Inflammatory macrophage treated with lipopolysaccharide for 4 hours (primary cell): ENCODE measurements at regions not wholly inside any gene's neighbourhood (a gene's known extent, or its start where the extent isn't known, plus 50 kb on each side); places are given as distances from the start of the nearest gene placed in this dataset.
A peak's percentile ranks its signal among the peaks of the same experiment; 100 is the strongest.

Experiments
- DNase-seq: peaks from one replicate; pipeline ENCODE4 v3.0.0-alpha.2; 2020

DNA sequence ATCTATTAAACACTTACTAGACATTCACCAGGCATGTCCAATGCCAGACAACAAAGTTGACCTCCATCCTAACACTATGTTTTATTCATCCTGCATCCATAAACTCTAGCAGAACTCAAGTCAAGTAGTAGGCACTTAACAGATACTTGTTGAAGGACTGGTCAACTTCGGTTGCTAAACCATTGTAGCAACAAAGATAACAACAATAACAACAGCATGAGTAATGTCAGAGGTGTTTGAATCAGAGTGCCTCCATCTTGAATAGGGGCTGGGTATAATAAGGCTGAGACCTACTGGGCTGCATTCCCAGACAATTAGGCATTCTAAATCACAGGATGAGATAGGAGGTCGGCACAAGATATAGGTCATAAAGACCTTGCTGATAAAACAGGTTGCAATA, 180.5 kb upstream of the ZNF462 start:
- no peak for DNase-seq

DNA sequence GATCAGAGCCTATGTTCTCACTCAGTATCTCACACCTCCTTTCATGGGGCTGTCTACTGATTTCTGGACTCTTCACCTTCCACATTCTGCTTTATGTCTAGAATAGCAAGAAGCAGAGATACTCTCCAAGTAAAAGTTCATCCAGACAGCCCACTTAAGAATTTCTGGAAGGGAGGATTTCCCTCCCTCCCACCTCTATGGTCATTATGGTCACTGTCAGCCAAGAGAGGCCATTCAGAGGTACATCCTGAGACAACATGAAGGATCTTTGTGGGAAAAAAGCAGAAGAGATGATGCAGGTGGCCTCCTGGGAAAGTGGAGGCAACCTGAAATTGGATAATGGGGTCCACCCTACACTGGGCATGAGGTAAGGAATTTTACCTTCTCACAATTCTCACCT, 179.5 kb upstream of the ZNF462 start:
- no peak for DNase-seq

DNA sequence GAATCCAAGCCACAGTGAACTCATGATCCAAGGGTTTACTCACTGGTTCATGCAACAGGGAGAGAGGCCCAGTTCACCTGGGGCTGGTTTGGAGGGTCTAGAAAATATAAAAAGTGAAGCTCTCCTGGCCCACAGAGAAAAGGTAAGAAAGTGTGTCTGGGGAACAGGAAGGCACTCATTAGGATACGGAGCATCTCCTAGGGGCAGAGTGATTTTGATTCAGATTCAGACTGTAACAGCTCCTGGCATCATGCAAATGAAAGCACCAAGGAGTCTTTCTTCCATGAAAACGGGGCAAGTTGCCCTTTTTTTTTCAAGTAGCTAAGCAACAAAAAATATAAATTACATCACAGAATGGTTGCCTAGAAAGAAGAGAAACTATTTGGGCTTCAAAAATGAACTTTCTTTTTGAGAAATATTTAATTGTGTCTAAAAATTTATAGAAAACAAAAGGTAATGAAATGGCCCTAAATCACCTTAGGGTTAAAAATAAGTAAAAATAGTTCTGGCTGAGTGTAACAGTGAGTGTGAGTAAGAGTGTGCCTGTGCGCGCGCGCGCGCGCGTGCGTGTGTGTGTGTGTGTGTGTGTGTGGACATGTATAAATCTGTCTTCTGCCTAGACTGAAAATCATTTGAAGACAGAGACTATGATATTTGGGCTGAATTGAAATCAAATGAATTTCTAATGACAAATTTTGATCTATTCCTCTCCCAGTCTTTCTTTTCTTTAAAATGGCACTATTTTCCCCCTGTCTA, 177.8 kb upstream of the ZNF462 start:
- DNase-seq, result no peak

DNA sequence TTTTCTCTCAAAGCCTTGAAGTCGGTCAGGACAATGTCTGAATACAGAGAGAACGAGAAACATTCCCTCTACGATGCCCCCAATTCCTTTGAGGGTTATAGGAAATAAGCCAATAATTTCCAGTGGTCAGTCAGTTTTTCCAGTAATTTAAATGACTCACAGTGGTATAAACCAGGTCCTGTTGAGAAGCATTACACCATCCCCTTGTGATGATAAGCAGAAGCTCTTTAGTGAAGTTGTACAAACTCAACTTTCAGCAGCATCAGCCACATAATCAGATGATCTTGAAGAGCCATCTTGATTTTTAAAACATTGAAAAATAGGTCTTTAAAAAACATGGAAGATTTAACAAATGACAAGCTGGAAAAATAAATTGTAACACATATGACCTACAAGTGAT, 173.9 kb upstream of the ZNF462 start:
- no peak for DNase-seq

DNA sequence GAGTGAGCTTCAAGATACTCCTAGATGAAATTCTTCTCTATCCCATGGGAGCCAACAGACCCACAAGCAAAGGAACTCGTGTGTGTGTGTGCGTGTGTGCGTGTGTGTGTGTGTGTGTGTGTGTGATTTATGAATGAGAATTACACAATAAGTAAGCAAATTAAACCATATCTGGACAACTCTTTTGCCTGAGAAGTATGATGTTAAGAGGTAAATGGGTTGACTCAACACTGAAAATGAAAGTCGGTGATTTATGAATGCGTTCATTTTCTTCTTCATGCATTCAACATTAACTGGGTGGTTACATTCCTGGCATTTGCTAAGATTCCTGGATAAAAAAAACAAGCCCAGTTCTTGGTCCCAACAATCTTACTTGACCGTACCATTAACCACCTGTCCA, 171.3 kb upstream of the ZNF462 start:
- DNase-seq, result no peak

DNA sequence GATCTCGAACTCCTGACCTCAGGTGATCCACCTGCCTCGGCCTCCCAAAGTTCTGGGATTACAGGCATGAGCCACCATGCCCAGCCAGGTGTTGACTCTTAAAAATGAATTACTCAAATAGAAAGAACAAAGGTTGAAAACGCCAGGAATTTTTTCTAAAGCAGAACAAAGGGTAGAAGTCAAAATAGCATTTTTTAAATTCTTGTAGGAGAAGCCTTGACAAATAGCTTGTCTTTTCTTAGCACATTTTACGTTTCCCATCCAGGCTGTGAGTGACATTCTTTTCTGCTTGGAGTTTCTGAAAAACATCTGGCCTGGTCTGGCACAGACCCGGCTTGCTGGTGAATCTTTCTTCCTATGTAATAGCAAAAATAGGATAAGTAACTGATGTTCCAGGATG, 169.4 kb upstream of the ZNF462 start:
- DNase-seq, result no peak

DNA sequence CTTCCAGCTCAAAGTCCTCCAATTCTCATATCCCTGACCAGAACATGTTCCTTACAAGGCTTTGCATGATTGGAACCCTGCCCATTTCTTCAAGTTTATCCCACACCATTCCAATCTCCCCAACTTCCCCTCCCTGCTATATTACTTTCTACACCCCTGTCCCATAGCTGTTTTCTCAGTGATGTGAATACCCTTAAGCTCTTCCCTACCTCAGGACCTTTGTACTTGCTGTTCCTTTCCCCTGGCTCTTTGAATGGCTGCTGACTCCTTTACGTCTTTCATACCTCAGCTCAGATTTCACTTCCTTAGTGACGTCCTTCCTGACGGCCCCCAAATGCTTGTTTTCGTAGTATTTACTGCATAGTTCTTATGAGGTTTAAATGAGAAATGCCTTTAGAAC, 166.2 kb upstream of the ZNF462 start:
- no peak for DNase-seq

DNA sequence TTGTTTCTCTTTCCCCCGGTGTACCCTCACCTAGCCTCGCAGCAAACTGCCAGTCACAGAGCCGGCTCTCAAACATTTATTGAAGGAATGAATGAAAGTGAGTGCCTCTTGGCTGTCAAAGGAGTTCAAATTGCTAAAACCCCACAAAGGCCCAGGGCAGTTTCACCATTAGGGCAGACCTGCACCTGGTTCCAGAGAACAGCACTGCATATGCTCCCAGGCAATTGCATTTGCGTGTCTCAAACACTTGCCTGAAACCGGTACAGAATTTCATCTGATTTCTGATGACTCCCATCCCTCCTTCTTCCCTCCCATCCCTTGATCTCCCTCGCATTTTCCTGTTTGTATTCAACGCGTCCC, 165.6 kb upstream of the ZNF462 start:
- no peak for DNase-seq

DNA sequence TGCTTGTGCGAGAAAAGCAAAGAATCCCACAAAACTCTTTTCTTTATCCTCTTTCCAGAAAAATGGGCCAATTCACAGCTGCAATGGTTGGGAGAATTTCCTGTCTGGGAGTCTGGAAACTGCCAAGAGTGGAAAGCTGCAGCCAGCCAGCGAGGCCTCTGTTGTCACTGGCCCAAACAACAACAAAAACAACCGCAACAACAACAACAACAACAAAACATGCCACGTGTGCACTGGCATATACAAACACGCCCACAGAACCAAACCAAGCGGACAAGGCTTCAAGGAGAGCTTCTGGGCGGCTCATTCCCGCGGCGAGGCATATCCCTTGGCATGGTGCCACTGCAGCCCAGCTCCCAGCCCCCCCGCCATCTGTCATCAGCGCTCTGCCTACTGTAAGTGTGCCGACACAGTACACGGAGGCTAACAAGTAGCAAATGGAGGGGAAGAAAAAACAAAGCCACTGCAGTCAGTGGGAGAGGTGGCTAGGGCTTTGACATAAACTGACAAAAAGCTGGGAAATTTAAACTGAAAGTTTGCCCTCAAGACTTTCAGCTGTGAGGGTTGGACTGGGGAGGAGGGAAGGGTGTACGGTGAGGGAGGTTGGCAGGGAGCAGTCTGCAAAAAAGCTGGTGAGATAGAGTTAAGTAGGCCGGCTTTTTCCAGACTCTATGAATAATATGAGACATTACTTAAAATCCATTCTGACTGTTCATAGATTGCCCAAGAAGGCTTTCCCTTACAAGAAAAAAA, 165.0 kb upstream of the ZNF462 start:
- DNase-seq, result peak; percentile 17

DNA sequence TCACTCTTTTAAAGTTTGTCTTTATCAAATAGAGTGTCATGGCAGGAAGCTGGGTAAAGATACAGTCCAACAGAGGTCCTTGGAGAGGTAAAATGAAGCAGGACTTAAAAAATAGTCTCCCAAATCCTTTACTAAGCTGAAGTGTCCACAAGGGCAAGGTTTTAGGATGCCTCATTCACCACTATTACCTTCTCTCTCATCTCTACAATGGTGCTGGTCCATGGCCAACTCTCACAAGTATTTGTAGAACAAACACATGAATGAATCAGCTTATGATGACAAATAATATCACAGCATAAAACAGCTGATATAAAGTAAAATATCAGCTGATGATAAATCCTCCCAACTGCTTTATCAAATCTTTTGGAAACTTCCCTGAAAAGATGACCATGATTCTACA, 162.3 kb upstream of the ZNF462 start:
- DNase-seq, result no peak

DNA sequence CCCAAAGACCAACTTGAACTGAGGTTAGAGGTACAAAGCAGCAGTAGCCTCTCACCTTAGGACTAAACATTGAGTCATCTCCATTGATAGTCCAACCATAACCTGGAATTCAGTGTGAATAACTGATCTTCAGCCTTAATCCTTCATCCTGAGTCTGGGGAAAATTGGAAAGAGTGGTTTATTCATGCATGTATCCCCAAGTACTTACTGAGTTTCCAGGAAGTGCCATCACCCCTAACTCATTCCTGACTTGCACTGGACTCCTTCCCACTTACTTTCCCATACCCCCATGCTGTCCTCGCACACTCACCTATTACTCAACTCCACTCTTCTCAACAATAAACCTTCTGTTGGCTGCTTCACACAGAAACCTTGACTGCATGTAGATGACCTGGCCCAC, 161.4 kb upstream of the ZNF462 start:
- no peak for DNase-seq

DNA sequence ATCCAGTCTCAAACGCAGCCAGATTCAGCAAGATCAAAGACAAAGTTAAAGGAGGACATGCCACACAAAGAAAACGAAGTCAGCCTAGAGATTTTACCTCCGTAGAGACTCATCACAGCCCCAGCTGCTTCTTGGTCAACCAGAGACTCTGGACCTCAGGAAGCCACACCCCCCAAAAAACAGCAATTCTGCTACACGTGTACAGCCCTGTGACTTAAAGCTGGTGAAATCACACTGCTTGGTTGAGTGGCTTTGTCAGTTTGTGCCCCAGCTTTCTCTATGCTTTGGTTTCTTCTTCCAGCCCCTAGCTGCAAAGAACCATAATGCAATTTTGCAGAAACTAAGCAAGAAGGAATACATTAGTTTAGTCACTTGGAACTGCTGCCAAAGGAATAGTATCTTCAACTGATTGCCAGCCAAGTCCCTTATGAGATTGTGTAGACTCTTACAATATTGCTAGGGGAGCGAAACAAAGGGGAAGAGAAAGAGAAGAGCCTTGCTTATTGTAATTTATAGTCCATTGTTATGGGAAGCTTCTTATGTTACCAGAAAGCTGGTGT, 158.8 kb upstream of the ZNF462 start:
- no peak for DNase-seq

DNA sequence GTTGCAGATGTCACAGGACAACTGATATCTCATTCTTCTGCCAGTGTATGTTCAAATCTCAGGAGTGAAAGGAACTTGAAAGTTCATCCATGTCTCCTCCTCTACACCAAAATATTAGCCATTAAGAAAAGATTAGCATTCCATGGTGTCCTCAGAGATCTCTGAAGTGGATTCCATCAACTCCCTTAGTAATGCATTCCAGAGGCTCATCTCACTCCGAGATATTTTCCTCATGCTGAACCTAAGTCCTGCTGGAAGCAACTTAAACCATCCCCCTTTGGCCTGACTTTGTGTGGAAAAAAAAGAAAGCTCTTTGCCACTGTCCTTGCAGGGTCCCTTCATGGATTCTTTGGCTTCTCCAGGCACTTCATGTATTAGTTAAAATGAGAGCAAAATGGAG, 155.7 kb upstream of the ZNF462 start:
- no peak for DNase-seq

DNA sequence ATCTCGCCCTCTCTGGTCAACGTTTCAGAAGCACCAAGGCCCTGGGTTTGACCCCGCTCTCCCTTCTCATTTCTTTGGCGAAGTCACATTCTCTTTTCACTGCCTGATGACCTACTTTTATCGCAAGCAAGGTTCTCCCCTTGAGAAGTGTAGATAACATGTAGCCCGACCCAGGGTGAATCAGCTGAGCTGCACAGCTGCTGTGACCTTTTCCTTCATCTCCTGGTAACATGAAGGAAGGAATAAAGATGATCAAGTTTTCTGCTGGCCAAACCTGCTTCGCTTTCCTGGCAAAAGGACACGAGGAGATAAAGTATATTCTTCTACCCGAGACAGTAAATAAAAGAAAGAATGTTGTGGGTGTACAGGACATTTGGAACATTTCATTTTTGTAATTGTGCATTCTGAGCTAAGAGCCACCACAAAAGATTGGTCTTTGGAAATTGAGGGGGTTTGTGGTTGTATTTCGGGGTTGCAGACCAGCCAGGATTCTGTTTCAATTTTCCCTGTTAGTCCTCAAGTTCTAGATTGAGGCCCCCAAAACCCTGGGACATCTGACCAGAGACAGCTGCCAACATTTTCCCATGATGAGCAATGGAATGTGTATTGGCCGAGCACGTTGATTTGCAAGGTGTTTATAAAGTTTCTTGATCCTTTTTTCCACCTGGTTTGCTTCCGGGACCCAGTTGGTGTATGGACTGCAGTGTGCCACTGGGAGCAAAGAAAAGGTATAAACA, 155.1 kb upstream of the ZNF462 start:
- DNase-seq, result no peak

DNA sequence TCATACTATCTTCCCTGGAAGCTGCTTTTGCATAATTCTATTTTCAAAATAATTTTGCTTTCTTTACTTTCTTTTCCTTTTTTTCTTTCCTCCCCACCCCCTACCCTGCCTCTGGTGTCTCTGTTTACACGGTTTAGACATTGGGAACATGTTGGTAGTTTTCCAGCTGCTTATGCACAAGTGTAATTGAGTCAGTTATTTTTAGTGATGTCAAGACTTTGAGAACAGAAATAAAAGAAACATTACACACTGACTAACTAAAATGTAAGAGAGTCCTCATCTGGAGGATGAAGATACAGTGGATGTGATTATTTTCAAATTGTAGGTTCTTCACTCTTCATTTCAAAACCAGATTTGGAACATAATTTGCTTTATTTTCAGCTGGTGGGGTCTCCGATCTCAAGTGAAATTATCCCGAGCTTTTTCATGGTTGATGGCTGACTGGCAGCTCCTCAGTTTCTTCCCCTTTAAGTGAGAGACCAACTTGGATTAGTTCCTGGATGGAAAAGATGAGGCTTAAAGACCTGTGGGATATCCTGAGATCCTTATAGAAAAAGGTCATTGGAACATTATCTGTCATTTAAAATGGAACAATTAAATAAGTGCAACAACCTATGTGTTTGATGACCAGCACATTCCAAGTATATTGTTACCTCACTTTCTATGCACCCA, 154.4 kb upstream of the ZNF462 start:
- no peak for DNase-seq

DNA sequence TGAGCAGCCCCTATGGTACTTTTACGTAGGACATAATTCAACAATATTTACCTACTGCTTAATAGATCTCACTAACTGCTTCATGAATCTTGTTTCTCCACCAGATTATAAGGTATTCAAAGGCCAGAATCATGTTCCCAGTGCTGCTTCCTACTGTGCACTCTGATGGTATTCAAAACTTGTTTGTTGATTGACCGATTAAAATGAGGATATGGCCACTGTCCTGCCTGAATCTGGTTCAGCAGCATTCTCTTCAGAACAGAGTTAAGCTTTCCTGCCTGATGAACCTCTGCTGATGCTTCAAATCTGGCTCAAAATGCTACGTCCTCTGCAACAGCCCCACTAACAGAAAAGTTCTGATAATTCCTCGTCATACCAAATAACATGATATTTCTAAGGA, 150.7 kb upstream of the ZNF462 start:
- no peak for DNase-seq

DNA sequence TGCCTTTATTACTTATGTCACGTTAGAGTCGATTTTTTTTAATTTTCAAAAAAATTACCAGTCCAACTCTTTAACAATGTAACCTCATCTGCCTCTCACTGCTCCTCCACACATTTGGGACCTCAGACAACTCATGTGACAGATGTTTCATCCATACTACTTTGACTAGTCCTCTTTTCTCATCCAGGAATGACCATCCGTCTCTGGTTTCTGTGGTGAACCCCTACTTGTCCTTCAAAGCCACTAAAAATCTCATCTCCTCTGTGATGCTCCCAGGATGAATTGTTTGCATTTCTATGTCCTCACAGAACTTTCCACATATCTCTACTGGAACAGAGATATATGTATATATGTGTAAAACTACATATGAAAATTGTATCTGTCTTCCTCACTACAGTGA, 149.8 kb upstream of the ZNF462 start:
- DNase-seq, result no peak

DNA sequence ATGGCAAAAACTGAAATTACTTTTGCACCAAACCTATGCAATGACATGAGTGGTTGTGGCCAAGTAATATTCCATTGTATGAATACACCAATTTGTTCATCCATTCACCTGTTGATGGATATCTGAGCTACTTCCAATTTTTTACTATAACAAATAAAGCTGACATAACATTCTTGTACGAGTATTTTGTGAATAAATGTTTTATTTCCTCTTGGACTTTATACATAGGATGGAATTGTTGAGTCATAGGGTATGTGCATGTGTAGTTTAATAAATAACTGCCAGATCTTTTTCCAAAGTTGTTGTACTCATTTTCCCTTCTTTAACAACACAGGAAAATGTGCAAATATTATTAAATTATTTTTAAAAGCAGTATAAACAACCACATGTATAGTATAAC, 146.1 kb upstream of the ZNF462 start:
- no peak for DNase-seq

DNA sequence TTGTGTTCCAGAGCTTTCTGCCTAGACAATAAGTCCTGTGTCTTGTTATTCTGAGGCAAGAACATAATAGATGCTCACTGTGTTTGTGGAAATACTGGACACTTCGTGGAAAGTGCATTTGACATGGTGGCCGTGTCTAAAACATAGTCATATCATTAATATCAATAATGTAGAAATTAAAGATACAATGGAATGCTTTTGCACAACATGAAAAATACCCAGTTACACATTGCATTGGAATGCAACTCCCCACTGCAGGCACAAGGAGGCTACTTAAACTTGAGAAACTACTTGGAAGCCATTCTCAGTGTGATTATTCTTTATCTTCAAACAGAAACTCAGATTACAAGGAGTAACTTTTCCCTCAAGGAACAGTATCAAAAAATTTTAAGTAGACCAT, 145.3 kb upstream of the ZNF462 start:
- DNase-seq, result no peak

DNA sequence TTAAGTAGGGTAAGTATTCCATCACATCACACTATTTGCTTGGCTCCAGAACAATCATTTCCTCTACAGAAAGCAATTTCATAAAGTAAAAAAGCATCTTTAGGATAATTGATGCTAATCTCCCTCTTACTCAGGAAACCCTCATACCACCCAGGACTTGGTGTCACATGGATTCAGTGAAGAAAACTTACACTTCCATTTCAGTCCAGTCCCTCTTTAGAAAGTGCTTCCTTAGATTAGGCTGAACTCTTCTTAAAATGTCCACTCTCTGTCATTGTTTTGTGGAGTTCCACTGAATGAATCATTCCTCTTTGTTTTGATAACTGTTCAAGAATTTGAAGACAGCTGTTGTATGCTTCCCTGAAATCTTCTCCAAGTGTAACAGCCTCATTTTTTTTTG, 144.0 kb upstream of the ZNF462 start:
- no peak for DNase-seq

DNA sequence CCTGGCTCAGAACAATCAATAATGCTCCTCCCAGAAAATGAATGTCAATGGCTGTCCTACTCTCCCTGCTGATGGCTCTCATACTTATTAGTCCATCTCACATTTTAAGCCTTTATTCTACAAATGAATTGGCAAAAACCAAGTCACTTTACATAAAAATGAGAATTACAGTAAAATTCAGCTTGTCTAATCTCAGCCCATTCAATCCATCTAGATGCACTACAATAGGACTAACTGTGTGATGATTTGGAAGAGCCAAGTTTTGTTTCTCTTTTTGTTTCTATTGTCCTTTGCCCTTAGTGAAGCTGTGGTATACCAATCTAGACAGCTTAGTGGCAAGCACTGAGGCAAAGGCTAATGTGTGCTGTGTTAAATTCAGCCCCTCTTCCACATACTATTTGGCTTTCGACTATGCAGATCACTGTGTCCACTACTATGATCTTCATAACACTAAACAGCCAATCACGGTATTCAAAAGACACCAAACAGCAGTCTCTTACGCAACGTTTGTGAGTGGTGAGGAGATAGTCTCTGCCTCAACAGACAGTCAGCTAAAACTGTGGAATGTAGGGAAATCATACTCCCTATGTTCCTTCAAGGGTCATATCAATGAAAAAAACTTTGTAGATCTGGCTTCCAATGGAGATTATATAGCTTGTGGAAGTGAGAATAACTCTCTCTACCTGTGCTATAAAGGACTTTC, 140.8 kb upstream of the ZNF462 start:
- no peak for DNase-seq

DNA sequence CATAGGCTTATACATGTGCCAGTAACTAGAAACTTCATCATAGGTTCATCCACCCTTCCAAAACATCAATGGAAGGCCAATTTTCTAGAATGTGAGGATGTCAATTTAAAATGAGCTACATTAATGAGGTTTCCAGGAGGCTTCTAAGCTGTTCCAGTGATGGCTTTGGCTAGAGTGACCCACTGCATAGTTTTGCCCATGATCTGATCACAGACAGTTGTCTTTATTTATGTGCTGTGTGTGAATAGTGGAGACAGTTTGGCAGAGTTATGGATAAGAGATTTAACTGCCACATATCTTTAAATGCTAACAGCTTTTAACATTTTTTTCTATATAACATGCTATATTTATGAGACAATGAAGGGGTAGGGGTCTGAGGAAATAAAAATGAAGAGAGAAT, 139.0 kb upstream of the ZNF462 start:
- no peak for DNase-seq

DNA sequence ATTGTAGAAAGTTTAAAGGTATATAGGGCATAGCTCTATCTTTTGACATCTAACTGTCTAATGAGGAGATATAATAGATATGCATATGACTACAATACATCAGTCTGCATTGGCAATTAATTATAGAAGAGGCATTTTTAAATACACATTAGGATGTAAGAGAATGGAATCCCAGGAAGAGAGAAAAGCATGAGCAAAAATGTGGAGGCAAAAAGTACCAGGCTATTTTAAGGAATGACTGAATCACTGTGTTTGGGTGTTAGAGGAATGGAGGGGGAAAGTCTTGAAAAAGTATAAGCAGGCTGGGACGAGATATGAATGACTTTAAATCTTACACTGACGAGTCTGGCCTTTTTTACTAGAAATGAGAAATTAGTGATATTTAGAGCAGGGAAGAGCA, 138.4 kb upstream of the ZNF462 start:
- DNase-seq, result no peak
